Cerebellar cortex (tissue), 1 donor: ENCODE measurements at regions not wholly inside any gene's neighbourhood (a gene's known extent, or its start where the extent isn't known, plus 50 kb on each side); places are given as distances from the start of the nearest gene placed in this dataset.
"Not testable (repeated sequence)": the region's sequence is repeated elsewhere in the genome, so short reads cannot be mapped to it uniquely, and the experiment has no call there.

Experiments
- DNase-seq: peaks from one replicate; pipeline ENCODE4 v3.0.0-alpha.2; 2015; ENCODE audit warnings: low spot score

GRCh38 chr4:42284030-42284429, 113.3 kb upstream of the SHISA3 start:
- no peak for DNase-seq

GRCh38 chr4:42288876-42289275, 108.4 kb upstream of the SHISA3 start:
- not testable (repeated sequence) for DNase-seq

- DNase-seq: not testable (repeated sequence)
Observed at GRCh38 chr4:42292192-42292591, 105.1 kb upstream of the SHISA3 start.

DNA sequence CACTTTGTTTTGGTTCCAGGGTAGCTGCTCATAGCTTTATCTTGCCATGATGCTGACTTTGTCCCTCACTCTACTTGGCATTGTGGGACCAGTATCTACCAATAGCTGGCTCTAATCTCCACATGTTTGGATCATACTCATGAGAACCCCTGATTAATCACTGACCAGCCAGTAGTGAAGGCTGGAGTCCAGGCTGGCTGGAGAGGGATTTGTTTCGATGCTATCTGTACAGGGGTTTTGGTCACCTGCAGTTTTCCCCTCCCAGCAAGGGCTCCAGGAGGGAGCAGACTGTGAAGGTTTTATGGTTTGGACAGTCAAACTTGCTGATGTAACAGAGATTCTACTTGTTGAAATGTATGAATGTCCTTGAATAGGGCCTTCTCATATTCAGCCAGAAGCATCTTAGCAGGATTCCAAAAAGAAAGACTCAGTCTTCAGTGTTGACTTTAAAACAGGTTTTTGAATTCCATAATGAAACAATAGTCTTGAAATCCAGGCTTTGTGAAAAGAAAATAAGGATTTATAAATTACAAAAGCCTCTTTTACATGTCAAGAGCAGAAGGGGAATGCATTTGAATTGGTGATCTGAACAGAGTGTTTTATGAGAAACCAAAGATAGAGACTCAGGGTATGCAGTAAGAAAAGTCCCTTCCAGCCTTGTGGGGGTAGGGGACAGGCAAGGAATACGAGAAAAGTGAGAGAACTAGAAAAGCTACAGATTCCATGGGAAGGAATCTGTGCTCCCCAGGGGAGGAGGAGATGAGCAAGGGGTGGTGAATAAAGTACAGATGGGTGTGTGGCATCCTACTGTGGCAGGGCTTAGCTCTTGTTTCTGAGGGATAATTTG, 103.1 kb upstream of the SHISA3 start:
- no peak for DNase-seq

- DNase-seq: no peak
Observed at GRCh38 chr4:42296196-42296595, 101.1 kb upstream of the SHISA3 start.

- DNase-seq: peak; percentile 24
Observed at GRCh38 chr4:42302348-42302747, 94.9 kb upstream of the SHISA3 start.

DNA sequence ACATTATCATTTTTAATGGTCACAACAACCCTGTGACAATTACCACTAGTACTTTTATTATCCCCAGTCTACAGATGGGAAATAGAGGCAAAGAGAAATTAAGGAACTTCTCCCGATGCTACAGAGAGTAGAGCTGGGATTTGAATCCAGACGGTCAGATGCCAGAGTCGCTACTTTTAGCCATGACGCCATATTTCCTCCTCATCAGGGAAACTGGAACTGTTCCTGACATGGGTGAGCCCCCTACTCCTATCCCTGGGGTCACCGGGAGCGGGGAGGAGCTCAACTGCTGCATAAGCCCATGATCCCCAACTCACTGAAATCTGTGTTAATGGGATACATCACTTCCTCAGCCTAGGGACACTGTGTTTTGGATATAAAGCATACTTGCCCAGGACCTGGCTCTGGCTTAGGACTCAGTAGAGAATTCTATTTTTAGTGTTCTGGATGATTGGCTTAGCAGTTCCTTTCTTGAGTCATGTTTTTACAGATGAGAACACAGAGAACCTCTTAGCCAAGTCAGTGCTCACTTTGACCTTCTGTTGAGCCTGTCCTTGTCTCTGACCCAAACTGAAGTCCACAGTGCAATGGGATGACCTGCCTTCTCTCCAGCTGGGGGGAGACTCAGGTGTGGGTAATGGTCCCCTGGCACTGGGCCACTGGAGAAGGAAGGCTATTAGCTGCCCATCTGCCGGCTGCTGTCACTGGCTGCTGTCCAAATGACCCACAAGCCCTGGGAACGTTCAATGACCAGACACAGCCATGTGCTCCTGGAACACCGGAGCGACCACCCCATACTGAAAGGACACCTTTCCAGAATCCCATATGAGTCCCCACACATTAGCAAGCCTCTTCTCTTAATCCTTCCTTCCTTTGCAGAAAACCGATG, 90.8 kb upstream of the SHISA3 start:
- no peak for DNase-seq

DNA sequence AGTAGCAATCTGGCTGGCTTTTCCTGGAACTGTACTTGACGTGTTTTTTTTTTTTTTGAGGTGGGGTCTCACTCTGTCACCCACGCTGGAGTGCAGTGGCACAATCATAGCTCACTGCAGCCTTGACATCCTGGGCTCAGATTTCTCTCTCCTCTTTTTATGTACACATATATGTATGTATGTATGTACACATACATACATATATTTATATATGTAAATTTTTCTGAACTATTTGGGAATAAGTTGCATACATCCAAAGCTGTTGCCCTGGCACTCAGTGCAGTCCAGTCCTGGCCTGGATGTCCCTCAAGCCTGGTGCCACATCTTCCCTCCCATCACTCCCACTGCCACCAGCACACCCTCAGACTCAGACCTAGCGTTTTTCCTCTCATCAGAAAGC, 89.0 kb upstream of the SHISA3 start:
- DNase-seq: no peak

GRCh38 chr4:42309361-42310260, 87.7 kb upstream of the SHISA3 start:
- no peak for DNase-seq

GRCh38 chr4:42310358-42310757, 86.9 kb upstream of the SHISA3 start:
- no peak for DNase-seq

DNA sequence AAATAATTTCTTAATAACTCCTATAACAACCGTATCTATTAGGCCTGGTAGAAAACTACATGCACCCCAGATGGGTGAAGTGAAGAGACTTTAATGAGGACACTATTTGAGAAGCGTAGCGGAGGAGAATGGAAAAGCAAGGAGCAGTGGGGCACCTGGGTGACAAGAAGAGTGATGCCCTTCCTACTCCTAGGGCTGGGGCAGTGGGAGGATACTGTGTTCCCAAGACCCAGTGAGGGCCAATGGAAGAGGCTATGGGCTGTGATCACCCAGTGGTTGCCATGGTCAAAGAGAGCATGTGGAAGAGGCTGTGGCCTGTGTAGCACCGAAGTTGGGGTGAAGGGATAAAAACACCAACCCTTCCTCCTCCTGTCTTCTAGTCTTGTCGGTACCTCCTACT, 86.5 kb upstream of the SHISA3 start:
- no peak for DNase-seq

DNA sequence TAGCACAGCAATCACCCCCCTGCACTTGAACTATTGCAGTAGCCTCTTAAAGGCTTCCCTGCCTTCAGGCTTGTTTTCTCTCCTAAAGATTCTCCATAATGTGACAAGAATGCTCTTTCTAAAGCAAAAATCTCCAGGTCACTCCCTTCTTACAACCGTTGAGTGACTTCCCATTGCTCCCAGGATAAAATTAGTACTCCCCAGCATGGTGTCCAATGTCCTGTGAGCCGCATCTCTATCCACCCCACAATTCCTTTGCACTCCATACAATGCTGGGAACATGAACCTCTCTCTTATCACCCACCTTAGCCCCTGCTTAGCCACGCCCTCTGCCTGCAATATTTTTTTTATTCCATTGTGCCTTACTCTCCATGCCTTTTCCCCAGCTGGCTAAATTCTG, 85.7 kb upstream of the SHISA3 start:
- no peak for DNase-seq

DNA sequence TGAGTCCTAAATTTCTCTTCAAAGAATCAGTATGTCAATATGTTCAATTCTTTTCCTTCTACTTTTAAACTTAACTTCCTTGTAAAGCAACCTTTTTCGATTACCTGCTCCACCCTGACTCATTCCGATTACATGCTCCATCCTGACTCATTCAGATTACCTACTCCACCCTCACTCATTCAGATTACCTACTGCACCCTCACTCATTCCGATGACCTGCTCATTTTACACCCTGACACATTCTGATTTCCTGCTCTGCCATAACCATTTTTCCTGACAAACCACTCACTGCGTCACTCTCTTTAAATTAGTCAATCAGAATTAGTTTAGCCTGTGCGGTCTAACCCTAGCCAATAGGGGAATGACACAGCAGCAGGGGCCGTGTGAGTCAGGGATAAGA, 83.9 kb upstream of the SHISA3 start:
- DNase-seq: not testable (repeated sequence)

DNA sequence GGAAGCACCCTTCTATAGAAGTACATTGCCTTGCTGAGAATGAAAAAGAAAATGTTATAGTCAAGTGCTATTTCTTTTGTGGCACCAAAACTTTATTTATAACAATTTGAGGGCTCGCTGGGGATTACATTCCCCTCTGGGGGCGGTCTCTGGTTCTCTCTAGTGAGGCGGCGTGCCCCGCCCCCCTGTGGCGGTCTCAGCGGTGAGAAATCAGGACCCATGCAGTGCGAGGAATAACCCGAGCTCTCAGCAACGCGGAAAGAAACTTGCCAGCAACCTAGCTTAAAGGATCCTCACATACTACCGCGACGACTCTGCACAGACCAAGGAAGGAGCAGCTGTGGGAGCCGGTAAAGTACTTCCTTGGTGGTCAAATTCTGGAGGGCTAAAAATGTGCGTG, 83.4 kb upstream of the SHISA3 start:
- DNase-seq: no peak

GRCh38 chr4:42315231-42315630, 82.1 kb upstream of the SHISA3 start:
- DNase-seq: no peak

DNA sequence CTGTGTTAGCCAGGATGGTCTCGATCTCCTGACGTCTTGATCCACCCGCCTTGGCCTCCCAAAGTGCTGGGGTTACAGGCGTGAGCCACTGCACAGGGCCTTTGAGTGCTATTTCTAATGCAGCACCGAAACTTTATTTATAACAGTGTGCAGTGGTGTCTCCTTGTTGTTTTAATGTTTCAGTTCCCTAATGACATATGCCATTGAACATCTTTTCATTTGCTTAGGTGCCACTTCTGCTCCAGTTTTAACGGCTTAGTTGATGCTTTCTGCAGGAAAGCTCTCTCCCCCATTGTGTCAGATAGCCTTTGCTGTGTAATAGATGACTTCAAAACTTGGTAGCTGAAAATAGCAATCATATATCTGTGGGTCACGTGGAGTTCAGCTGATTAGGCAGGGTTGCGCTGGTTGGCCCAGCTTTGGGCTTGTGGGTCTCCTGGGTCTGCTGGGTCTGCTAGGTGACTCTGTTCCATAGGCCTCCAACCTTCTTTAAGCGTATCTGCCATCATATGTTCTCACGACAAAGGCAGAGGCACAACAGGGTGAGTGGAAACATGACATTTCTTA, 76.4 kb upstream of the SHISA3 start:
- DNase-seq: no peak

DNA sequence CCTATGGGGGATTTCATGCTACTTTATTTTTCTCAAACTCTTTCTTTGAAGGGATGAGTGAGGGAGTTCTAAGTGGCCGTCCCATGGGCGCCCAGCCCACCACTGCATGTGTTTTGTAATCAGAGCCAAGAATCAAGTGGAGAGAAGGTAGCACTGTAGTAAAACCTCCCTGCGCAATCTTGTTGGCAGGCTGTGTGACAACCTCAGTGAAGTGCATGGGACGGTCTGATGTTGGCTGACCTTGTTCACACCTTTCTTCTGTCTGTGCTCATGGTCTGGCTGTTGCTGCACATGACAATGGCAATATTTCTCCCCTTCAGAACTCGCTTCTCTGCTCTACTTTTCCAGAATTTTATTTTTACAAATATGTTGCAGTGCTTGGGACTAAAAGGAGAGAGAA, 71.2 kb upstream of the SHISA3 start:
- DNase-seq: no peak

- DNase-seq: no peak
Observed at GRCh38 chr4:42326524-42326923, 70.8 kb upstream of the SHISA3 start.

- DNase-seq: no peak
Observed at GRCh38 chr4:42327323-42327722, 70.0 kb upstream of the SHISA3 start.

DNA sequence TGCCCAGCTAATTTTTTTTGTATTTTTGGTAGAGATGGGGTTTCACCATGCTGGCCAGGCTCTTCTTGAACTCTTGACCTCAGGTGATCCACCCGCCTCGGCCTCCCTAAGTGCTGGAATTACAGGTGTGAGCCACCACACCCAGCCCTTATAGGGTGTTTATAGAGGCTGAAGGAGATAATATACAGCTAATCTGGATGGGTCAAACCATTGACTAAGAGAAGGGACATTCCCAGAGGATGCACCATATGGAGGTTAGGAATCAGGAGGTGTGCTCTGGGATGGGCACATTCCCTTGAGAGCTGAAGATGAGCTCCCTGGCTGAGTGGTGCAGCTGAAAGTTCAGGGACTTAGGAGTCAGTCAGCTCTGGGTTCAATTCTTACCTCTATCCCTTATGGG, 68.3 kb upstream of the SHISA3 start:
- DNase-seq: no peak

DNA sequence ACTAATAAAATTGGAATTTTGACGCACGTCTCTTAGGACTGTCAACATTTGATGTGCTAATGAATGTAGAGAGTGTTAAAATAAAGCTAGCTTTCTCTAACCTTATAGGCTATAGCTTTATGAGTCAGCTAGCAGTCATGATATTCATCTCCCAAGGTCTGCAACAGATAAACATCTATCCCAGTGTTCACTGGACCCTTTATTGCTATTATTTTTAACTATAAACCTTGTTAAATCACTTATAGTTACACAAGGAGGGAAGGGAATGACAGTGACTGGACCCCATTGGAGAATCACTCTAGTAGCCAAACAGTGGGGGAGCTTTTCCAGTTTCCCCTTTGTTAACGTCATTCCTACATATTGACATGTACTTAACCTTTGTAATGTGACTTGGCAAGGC, 67.9 kb upstream of the SHISA3 start:
- no peak for DNase-seq
